BJ (cell line): ENCODE measurements at regions not wholly inside any gene's neighbourhood (a gene's known extent, or its start where the extent isn't known, plus 50 kb on each side); places are given as distances from the start of the nearest gene placed in this dataset.

Experiments
- CTCF ChIA-PET: fragments of 350-600 bp; formaldehyde crosslinking; extraction: SDS; loops from one replicate; lab custom pipeline; 2021; ENCODE audit warnings: antibody characterized with exemption, inconsistent platforms; lab: Yijun Ruan, JAX
- POLR2A ChIA-PET: fragments of 300-600 bp; sonication (Branson Sonifier 250); formaldehyde crosslinking; extraction: SDS; loops from one replicate; lab custom pipeline; 2021; ENCODE audit warnings: antibody characterized with exemption; lab: Charles Lee
- DNase-seq: peaks from one replicate; pipeline ENCODE4 v3.0.0-alpha.2; 2011; ENCODE audit warnings: low read depth
- H3K27me3 ChIP-seq: 2 replicates; pipeline ENCODE4 v1.6.0; 2011; ENCODE audit warnings: low read length; ENCODE audit not compliant: control insufficient read depth, insufficient read depth
- H3K36me3 ChIP-seq: 2 replicates; pipeline ENCODE4 v1.5.1; 2011; ENCODE audit warnings: low read length; ENCODE audit not compliant: control insufficient read depth, insufficient read depth
- H3K4me3 ChIP-seq: 2 replicates; pipeline ENCODE4 v1.5.1; 2011; ENCODE audit warnings: low read depth, mild to moderate bottlenecking, control low read depth, low read length
- TF ChIP-seq, protein P1 (sequence below): IDR thresholded peaks from 2 replicates; pipeline ENCODE4 v1.5.1; 2011; ENCODE audit warnings: low read depth, mild to moderate bottlenecking, control low read depth, inconsistent platforms, low read length, moderate library complexity; ENCODE audit not compliant: insufficient read depth

GRCh38 chr1:57721001-57721400 is 297.1 kb upstream of the DAB1 start:
- ChIA-PET POLR2A (no interaction called here), CTCF (no interaction called here)
- Histone ChIP-seq H3K4me3 (no peak overlapping the region), H3K27me3 (no peaks in the 10 kb centered on the region), H3K36me3 (no peaks in the 10 kb centered on the region)
- DNase-seq, result no peak
- TF ChIP-seq, protein P1, sequence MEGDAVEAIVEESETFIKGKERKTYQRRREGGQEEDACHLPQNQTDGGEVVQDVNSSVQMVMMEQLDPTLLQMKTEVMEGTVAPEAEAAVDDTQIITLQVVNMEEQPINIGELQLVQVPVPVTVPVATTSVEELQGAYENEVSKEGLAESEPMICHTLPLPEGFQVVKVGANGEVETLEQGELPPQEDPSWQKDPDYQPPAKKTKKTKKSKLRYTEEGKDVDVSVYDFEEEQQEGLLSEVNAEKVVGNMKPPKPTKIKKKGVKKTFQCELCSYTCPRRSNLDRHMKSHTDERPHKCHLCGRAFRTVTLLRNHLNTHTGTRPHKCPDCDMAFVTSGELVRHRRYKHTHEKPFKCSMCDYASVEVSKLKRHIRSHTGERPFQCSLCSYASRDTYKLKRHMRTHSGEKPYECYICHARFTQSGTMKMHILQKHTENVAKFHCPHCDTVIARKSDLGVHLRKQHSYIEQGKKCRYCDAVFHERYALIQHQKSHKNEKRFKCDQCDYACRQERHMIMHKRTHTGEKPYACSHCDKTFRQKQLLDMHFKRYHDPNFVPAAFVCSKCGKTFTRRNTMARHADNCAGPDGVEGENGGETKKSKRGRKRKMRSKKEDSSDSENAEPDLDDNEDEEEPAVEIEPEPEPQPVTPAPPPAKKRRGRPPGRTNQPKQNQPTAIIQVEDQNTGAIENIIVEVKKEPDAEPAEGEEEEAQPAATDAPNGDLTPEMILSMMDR, result no peak

- CTCF ChIA-PET, result no interaction called here
These were observed 295.4 kb upstream of the DAB1 start for GRCh38 chr1:57719274-57719673.

DNA sequence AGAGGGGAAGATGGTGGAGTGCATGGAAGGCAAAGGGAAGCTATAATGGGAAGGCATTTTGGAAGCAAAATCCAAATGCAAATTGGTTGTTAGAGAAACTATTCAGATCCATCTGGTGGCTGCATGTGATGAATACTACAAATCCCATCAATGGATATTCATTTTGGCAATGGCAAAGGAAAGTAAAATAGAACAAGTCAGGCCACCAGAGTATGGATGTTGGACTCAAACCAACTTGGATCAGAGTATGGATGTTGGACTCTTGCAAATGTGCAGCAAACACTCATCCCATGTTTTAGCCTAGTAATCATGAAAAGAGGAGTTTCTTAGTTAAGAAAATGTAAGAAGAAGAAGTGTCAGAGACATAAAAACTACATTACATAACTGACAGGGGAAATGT is 289.6 kb upstream of the DAB1 start:
- TF ChIP-seq, protein P1, result no peak
- ChIA-PET POLR2A (no interaction called here), CTCF (no interaction called here)
- Histone ChIP-seq H3K27me3 (no peaks in the 10 kb centered on the region), H3K36me3 (no peaks in the 10 kb centered on the region), H3K4me3 (no peak overlapping the region)
- no peak for DNase-seq

More at GRCh38 chr1:57719274-57719673, 295.4 kb upstream of the DAB1 start:
- Histone ChIP-seq H3K36me3 (no peaks in the 10 kb centered on the region), H3K27me3 (no peaks in the 10 kb centered on the region), H3K4me3 (no peak overlapping the region)
- TF ChIP-seq, protein P1, result no peak
- no peak for DNase-seq
- POLR2A ChIA-PET, result no interaction called here

GRCh38 chr1:57712846-57713245 is 289.0 kb upstream of the DAB1 start:
- Histone ChIP-seq H3K4me3 (no peak overlapping the region), H3K27me3 (no peaks in the 10 kb centered on the region), H3K36me3 (no peaks in the 10 kb centered on the region)
- DNase-seq, result no peak
- ChIA-PET POLR2A (no interaction called here), CTCF (no interaction called here)
- TF ChIP-seq, protein P1, result no peak

DNA sequence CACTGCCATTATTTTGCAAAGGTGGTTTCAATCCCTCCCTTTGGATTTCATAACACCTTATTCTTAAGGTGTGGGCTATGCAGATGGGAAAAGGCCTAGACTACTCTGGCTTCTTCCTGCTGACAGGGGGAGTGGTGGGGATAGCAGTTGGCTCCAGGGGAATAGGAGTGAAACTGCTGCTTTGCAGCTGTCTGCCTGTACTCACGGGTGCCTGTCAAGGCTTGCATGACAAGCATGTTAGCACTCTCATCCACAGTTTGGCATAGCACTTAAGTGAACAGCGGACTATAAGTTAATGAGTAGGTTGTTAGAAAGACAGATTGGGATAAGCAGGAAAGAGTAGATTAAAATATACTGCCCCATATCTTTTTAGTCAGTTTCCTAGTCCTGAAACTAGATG is 287.5 kb upstream of the DAB1 start:
- TF ChIP-seq, protein P1, result no peak
- CTCF ChIA-PET, result interaction anchor here (1.0 kb wide), 1 partner anchor 14 kb away, joined by 3 read pairs; no protein-coding TSS in a partner anchor
- Histone ChIP-seq H3K36me3 (no peaks in the 10 kb centered on the region), H3K4me3 (no peak overlapping the region), H3K27me3 (no peaks in the 10 kb centered on the region)
- POLR2A ChIA-PET, result no interaction called here
- DNase-seq, result no peak
